GM19035 (cell line): ENCODE measurements at regions not wholly inside any gene's neighbourhood (a gene's known extent, or its start where the extent isn't known, plus 50 kb on each side); places are given as distances from the start of the nearest gene placed in this dataset.

Experiments used
- ATAC-seq: cut with Tn5 transposase; IDR thresholded peaks from one replicate; pipeline ENCODE4 v1.9.1; 2021; ENCODE audit not compliant: unreplicated experiment

- no peak for ATAC-seq
Observed at GRCh38 chr6:10250655-10251220, 164.1 kb downstream of the TFAP2A start.

- ATAC-seq = no peak
Observed at GRCh38 chr6:10248378-10248843, 166.5 kb downstream of the TFAP2A start.

DNA sequence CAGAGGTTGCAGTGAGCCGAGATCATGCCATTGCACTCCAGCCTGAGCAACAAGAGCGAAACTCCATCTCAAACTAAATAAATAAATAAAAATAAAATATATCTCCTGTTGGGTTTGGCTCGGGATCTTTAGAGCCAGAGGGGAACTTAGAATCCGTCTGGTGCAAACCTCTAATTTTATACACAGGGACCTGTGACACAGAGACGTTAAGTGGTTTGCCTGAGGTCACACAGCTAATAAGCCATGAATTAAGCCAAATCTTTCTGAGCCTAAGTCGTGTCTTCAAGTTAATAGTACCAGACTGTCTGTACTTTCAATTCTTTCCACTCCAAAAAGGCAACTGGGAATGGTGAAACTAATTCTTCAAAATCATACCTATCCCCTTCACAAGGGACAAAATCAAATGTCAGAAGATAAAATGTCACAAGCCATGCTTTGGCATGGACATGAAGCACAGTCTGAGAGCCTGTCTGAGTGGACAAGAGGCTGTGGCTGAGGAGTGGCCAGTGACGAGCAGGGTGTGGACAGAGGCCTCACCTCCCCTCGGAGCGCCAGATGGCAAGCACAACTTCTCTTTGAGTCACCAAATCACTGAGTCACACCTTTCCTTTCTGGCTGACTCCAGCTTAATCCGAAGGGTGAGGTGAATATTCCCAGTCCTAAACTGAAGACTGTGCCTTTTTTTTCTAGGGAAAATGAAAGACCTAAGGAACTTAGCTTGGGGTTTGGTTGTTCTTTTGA lies 177.4 kb downstream of the TFAP2A start:
- no peak for ATAC-seq

- ATAC-seq = no peak
Observed at GRCh38 chr6:10235344-10235743, 179.5 kb downstream of the TFAP2A start.

GRCh38 chr6:10230531-10230930 lies 184.3 kb downstream of the TFAP2A start:
- ATAC-seq = no peak

GRCh38 chr6:10223841-10224240 lies 191.0 kb downstream of the TFAP2A start:
- no peak for ATAC-seq

GRCh38 chr6:10221178-10221577 lies 193.7 kb downstream of the TFAP2A start:
- no peak for ATAC-seq

DNA sequence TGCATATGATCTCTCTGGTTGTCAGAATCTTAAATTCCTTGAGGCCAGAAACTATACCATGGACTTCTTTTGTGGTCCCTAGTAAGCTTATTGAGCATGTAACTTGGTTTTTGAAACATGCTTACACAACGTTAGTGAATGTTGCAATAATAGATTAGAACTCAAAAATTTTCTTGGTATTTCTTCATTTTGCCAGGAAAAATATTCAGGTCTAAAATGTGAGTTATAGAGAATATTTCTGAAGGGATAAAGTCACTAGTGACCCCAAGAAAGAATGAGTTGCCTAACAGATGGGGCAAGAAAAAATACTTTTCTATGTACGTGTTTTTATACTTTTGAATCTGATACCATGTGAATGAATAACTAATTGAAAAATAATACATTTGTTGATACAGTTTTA lies 195.4 kb downstream of the TFAP2A start:
- ATAC-seq = no peak

DNA sequence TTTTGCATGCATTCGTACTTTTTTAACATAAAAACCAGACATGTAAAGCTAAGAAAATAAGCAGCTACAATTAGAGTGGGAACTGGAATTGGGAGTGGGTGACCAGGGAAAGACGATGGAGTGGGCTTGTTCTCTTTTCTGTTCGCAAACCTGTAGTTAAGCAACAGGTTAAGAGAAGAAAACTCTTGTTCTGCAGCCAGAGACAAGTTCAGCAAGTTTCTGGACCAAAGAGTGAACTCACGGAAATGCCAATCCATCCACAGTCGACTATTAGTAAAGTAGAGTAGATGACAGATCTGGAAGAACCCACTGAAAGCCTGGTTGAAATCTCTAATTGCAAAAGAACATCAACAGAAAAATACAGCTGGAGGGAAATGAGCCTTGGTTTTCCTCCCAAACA lies 197.8 kb downstream of the TFAP2A start:
- no peak for ATAC-seq

DNA sequence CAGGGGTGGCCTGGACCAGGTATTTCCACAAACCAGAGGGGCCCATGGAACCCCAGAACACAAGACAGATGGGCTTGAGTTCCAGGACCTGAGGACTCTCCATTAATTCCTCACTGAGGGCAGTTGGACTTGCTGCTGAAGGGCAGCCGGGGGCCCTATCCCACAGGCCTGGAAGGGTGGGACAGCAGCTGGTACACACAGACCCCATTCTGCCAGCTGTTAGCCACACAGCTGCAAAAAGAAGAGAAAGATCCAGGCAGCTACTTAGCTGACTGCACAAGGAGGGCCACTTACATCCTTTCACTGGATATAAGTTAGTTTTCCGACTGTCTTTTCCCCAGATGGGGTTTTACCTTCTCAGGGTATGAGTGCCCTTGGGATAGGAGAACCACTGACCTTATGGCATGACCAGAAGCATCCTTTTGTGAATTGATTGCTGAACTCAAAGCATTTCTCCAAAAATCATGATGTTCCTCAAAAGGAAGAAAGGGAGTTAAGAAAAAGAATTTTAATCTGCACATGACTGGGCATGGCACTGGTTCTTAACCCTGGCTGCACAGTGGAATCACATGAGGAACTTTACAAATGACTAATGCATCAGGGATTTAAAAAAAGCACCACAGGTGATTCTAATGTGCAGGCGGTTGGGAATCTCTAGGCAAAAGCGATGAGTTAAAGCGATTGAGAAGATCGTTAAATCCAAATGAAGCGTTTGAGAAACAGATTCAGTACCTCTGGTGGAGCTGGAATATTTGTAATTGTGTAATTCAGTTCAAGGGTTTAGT lies 199.4 kb downstream of the TFAP2A start:
- ATAC-seq = no peak

GRCh38 chr6:10210052-10210451 lies 204.8 kb downstream of the TFAP2A start:
- no peak for ATAC-seq

GRCh38 chr6:10205892-10206291 lies 209.0 kb downstream of the TFAP2A start:
- no peak for ATAC-seq

DNA sequence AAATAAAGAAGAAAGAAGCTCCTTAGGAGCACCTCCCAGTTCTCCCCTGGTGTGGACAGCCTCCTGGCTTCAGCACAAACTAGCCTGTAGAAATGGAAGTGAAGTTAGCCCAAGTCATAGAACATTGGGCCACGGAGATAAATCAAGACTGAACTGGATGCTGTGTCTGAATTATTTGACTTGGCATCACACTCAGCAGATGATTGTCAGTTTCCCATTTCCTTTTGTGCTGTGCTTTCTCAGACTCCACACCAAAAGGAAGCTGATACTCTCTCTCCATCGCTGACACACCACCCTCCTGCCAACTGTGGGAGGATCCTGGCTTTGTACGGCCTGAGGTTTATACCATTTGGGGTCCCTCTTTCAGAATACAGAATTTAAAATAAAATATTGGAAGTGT lies 209.8 kb downstream of the TFAP2A start:
- no peak for ATAC-seq

DNA sequence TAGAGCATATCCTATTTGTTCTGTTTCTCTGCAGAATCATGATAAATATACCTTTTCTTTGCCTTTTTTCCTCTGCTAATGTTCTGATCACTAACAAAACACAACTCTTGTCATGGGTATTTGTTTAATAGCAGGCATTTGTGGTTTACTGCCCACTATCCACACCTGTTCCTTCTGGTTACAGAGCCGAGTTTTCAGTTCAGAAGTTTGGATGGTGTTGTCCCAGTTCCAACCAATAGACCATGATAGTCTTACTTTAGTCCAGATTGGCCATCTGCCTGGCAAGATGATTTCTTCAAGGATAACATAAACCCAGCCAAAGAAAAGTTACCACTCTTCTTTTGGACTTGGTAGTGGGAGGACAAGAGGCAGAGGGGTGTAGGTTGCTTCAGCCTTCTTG lies 211.2 kb downstream of the TFAP2A start:
- ATAC-seq = no peak

- no peak for ATAC-seq
Observed at GRCh38 chr6:10202581-10202980, 212.3 kb downstream of the TFAP2A start.

GRCh38 chr6:10201606-10202510 lies 213.0 kb downstream of the TFAP2A start:
- ATAC-seq = no peak

GRCh38 chr6:10196090-10196489 lies 218.8 kb downstream of the TFAP2A start:
- no peak for ATAC-seq

DNA sequence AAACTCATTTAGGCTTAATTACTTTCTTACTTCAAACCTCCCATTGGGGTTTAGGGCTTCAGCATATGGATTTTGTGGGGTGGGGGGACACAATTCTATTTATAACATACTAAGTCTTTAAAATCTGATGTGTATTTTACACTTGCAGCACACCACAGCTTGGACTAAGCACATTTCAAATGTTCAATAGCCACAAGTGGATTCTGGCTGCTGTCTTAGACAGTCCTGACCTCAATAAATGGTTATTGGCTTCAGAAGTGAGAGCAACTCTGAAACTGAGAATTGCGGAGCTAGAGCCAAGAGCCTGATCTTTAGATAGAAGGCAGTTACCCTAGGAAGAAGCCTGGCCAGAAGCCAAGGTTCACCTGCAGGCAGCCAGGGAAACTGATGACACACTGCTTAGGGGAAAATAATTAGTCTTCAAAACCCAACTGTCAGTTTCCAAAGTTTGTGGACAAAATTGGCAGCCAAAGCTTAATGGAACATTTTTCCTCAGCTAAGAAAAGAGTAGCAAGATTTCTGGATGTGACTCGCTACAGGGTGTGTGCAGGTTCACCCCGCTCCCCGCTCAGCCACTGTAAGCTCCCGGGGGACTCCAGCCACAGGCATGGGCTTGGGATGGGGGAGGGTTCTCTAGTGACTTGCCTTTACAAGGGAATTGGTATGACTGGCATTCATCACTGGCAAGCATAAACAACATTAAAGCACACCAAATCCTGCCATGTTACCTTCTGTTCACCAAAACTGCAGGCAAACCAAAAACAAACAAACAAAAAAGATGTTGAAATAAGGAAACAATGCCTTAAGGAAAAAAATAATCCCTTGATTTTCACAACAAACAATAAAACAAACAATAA lies 219.8 kb downstream of the TFAP2A start:
- ATAC-seq = no peak

- ATAC-seq = no peak
Observed at GRCh38 chr6:10193321-10193720, 221.6 kb downstream of the TFAP2A start.

DNA sequence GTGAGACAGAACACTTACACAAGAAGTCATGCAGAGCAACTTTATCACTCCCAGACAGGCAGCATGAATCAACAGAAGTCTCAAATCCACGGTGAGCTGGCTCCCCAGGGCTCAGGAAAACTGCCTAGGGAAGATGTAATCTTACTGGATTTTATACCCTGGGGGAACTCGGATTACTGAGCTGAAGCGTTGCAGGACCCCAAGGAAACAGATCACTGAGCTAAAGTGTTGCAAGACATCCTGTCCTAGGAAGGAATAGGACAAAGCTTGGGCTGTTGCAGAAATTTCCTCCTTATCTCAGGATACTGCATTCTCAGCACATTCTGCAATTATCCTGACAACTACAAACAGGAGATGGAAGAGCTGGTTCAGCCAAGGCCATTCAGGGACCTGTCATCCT lies 224.8 kb downstream of the TFAP2A start:
- ATAC-seq = no peak
